Neural cell (in vitro differentiated cells): ENCODE measurements at regions not wholly inside any gene's neighbourhood (a gene's known extent, or its start where the extent isn't known, plus 50 kb on each side); places are given as distances from the start of the nearest gene placed in this dataset.

Experiments used
- H2AFZ ChIP-seq: fragments of 200-600, 300-800 bp; sonication (generic), shearing (Covaris generic); 2 replicates; pipeline ENCODE4 v1.6.0; 2014; ENCODE audit warnings: low read depth, mild to moderate bottlenecking, antibody characterized with exemption, low read length, moderate library complexity
- H3F3A ChIP-seq: fragments of 200-600 bp; shearing (Covaris generic); 2 replicates; pipeline ENCODE4 v1.6.1; 2016; ENCODE audit warnings: mild to moderate bottlenecking, moderate library complexity, mixed read lengths, antibody characterized with exemption, low read length; ENCODE audit not compliant: insufficient read depth, poor library complexity, severe bottlenecking
- H3K27ac ChIP-seq: fragments of 200-600, 300-800 bp; sonication (generic), shearing (Covaris generic); 2 replicates; pipeline ENCODE4 v1.5.1; 2014; ENCODE audit warnings: mild to moderate bottlenecking, low read length, moderate library complexity
- H3K27me3 ChIP-seq: fragments of 300-800, 200-600 bp; sonication (generic), shearing (Covaris generic); 2 replicates; pipeline ENCODE4 v1.6.0; 2014; ENCODE audit warnings: mild to moderate bottlenecking, low read depth, low read length, moderate library complexity; ENCODE audit not compliant: insufficient read depth
- H3K36me3 ChIP-seq: fragments of 300-800, 200-600 bp; sonication (generic), shearing (Covaris generic); 2 replicates; pipeline ENCODE4 v1.5.1; 2014; ENCODE audit warnings: mild to moderate bottlenecking, antibody characterized with exemption, low read length, moderate library complexity; ENCODE audit not compliant: insufficient read depth
- H3K4me2 ChIP-seq: fragments of 300-800, 200-600 bp; sonication (generic), shearing (Covaris generic); 2 replicates; pipeline ENCODE4 v1.6.0; 2014; ENCODE audit warnings: mild to moderate bottlenecking, low read length
- H3K4me3 ChIP-seq: fragments of 300-800, 200-600 bp; sonication (generic), shearing (Covaris generic); 2 replicates; pipeline ENCODE4 v1.5.1; 2014; ENCODE audit warnings: mild to moderate bottlenecking, low read length, moderate library complexity
- H3K79me2 ChIP-seq: fragments of 200-600 bp; shearing (Covaris generic); replicated peaks from 2 replicates; pipeline ENCODE4 v1.6.0; 2014; ENCODE audit warnings: mild to moderate bottlenecking, low read length, moderate library complexity; ENCODE audit not compliant: insufficient read depth
- H3K9ac ChIP-seq: fragments of 300-800, 200-600 bp; sonication (generic), shearing (Covaris generic); 2 replicates; pipeline ENCODE4 v1.6.1; 2016; ENCODE audit warnings: mild to moderate bottlenecking, low read length, mixed read lengths
- H3K9me2 ChIP-seq: fragments of 200-600 bp; shearing (Covaris generic); 2 replicates; pipeline ENCODE4 v1.6.1; 2016; ENCODE audit warnings: mild to moderate bottlenecking, low read length, mixed read lengths; ENCODE audit not compliant: insufficient read depth
- H3K9me3 ChIP-seq: fragments of 200-600, 300-800 bp; sonication (generic), shearing (Covaris generic); 2 replicates; pipeline ENCODE4 v1.6.1; 2016; ENCODE audit warnings: mild to moderate bottlenecking, mixed run types, low read length, moderate library complexity, mixed read lengths
- H4K20me1 ChIP-seq: fragments of 200-600 bp; shearing (Covaris generic); 2 replicates; pipeline ENCODE4 v1.6.1; 2016; ENCODE audit warnings: mild to moderate bottlenecking, mixed run types; ENCODE audit not compliant: insufficient read depth
- CTCF ChIP-seq: fragments of 450-650 bp; IDR thresholded peaks from 2 replicates; pipeline ENCODE4 v1.5.1; 2014; ENCODE audit warnings: antibody characterized with exemption, mild to moderate bottlenecking, moderate library complexity; ENCODE audit not compliant: poor library complexity, severe bottlenecking
- EP300 ChIP-seq: fragments of 450-650 bp; conservative IDR thresholded peaks from 2 replicates; pipeline ENCODE4 v1.6.1; 2014; ENCODE audit warnings: antibody characterized with exemption, mild to moderate bottlenecking, moderate library complexity; ENCODE audit not compliant: poor library complexity, severe bottlenecking
- EZH2 ChIP-seq: fragments of 200-600, 300-800 bp; shearing (Covaris generic), sonication (generic); IDR thresholded peaks from 2 replicates; pipeline ENCODE4 v1.6.1; 2014; ENCODE audit warnings: antibody characterized with exemption, low read length, borderline replicate concordance, mild to moderate bottlenecking; ENCODE audit not compliant: insufficient read depth, poor library complexity, severe bottlenecking
- MXI1 ChIP-seq: fragments of 450-650 bp; conservative IDR thresholded peaks from 2 replicates; pipeline ENCODE4 v1.6.1; 2014; ENCODE audit warnings: antibody characterized with exemption, mild to moderate bottlenecking; ENCODE audit not compliant: poor library complexity, severe bottlenecking
- POLR2AphosphoS5 ChIP-seq: IDR thresholded peaks from 2 replicates; pipeline ENCODE4 v1.6.1; 2012
- RAD21 ChIP-seq: fragments of 450-650 bp; conservative IDR thresholded peaks from 2 replicates; pipeline ENCODE4 v1.6.1; 2014; ENCODE audit warnings: antibody characterized with exemption, mild to moderate bottlenecking, moderate library complexity
- REST ChIP-seq: IDR thresholded peaks from 2 replicates; pipeline ENCODE4 v1.6.1; 2012; ENCODE audit warnings: borderline replicate concordance
- SMC3 ChIP-seq: fragments of 450-650 bp; conservative IDR thresholded peaks from 2 replicates; pipeline ENCODE4 v1.6.1; 2014; ENCODE audit warnings: antibody characterized with exemption, mild to moderate bottlenecking, moderate library complexity; ENCODE audit not compliant: poor library complexity
- TAF1 ChIP-seq: IDR thresholded peaks from 2 replicates; pipeline ENCODE4 v1.6.1; 2012; ENCODE audit warnings: low read depth

GRCh38 chr19:30170081-30170480 lies 202.1 kb upstream of the ZNF536 start:
- no peaks in the 10 kb centered on the region for H3K27me3 ChIP-seq
- no peaks in the 10 kb centered on the region for H3K9me3 ChIP-seq
- H3K4me2 ChIP-seq, result no peak overlapping the region
- H3K9ac ChIP-seq, result no peak overlapping the region
- H4K20me1 ChIP-seq, result no peaks in the 10 kb centered on the region
- no peaks in the 10 kb centered on the region for H3K79me2 ChIP-seq
- no peak for TF ChIP-seq SMC3
- TF ChIP-seq EP300, result no peak
- TF ChIP-seq TAF1, result no peak
- no peak for TF ChIP-seq EZH2
- TF ChIP-seq CTCF, result no peak
- H2AFZ ChIP-seq, result no peak overlapping the region
- H3K9me2 ChIP-seq, result no peaks in the 10 kb centered on the region
- no peaks in the 10 kb centered on the region for H3K36me3 ChIP-seq
- H3K27ac ChIP-seq, result no peak overlapping the region
- H3K4me3 ChIP-seq, result no peak overlapping the region
- H3F3A ChIP-seq, result no peaks in the 10 kb centered on the region

GRCh38 chr19:30170495-30171137 lies 201.6 kb upstream of the ZNF536 start:
- Histone ChIP-seq H3K9me3 (no peaks in the 10 kb centered on the region), H3K27me3 (no peaks in the 10 kb centered on the region), H3K9ac (no peak overlapping the region), H3K4me2 (no peak overlapping the region), H3K36me3 (no peaks in the 10 kb centered on the region), H3K27ac (no peak overlapping the region), H4K20me1 (no peaks in the 10 kb centered on the region), H2AFZ (no peak overlapping the region), H3K9me2 (no peaks in the 10 kb centered on the region), H3F3A (no peaks in the 10 kb centered on the region), H3K4me3 (no peak overlapping the region), H3K79me2 (no peaks in the 10 kb centered on the region)
- no peak for TF ChIP-seq RAD21
- no peak for TF ChIP-seq EP300
- no peak for TF ChIP-seq MXI1
- TF ChIP-seq SMC3, result no peak
- no peak for TF ChIP-seq EZH2
- TF ChIP-seq TAF1, result no peak
- no peak for TF ChIP-seq POLR2AphosphoS5
- TF ChIP-seq REST, result no peak
- no peak for TF ChIP-seq CTCF
